ENCODE measurements at regions not wholly inside any gene's neighbourhood (a gene's known extent, or its start where the extent isn't known, plus 50 kb on each side); places are given as distances from the start of the nearest gene placed in this dataset.

GRCh38 chr10:52701647-52702046, 70.9 kb downstream of the MBL2 start:
- no peak for DNase-seq (ENCODE audit: low read depth)

GRCh38 chr10:52703451-52703850, 69.1 kb downstream of the MBL2 start:
- DNase-seq (ENCODE audit: low read depth): no peak

- DNase-seq (ENCODE audit: low read depth): no peak
Measured at GRCh38 chr10:52703898-52704297, 68.7 kb downstream of the MBL2 start.

GRCh38 chr10:52706332-52707070, 66.1 kb downstream of the MBL2 start:
- no peak for DNase-seq (ENCODE audit: low read depth)

Data from GM04504 (cell line).